Body of pancreas (tissue), 4 donors: ENCODE measurements at regions not wholly inside any gene's neighbourhood (a gene's known extent, or its start where the extent isn't known, plus 50 kb on each side); places are given as distances from the start of the nearest gene placed in this dataset.
"Not testable (repeated sequence)": the region's sequence is repeated elsewhere in the genome, so short reads cannot be mapped to it uniquely, and the experiment has no call there.

ENCODE experiments used
- ATAC-seq: fragments of 150-250 bp; one replicate; pipeline ENCODE4 v1.9.1; 2016
- DNase-seq, 4 donors: peaks; one replicate each; pipeline ENCODE4 v3.0.0-alpha.2; 2019
- H3K27ac ChIP-seq, 4 donors: fragments of 200-600 bp; sonication (generic); 1 replicate in 3 of 4; 2 replicates in 1 of 4; pipeline versions ENCODE4 v1.5.1 to v1.6.1; 2016 to 2019; ENCODE audit warnings: mild to moderate bottlenecking in 1 of 4, mixed read lengths in 1 of 4, moderate library complexity in 1 of 4
- H3K27me3 ChIP-seq, 2 donors: fragments of 200-600 bp; sonication (generic); one replicate each; pipeline ENCODE4 v1.6.0; 2016; ENCODE audit warnings: mild to moderate bottlenecking in 1 of 2
- H3K36me3 ChIP-seq, 2 donors: fragments of 200-600 bp; sonication (generic); replicated peaks in 1 of 2; 2 replicates each; pipeline ENCODE4 v1.5.1; 2016; ENCODE audit warnings: low read depth in 2 of 2; ENCODE audit not compliant: insufficient read depth in 1 of 2
- H3K4me1 ChIP-seq: fragments of 200-600 bp; sonication (generic); one replicate; pipeline ENCODE4 v1.6.0; 2016
- H3K4me3 ChIP-seq, 2 donors: fragments of 200-600 bp; sonication (generic); 1 replicate in 1 of 2; 2 replicates in 1 of 2; pipeline ENCODE4 v1.5.1; 2016 to 2019
- H3K9me3 ChIP-seq, 3 donors: fragments of 200-600 bp; sonication (generic); 1 replicate in 2 of 3; 2 replicates in 1 of 3; pipeline ENCODE4 v1.5.1; 2016
- POLR2A ChIP-seq, 3 donors: fragments of 450-650 bp; IDR thresholded peaks; one replicate each; pipeline ENCODE4 v1.6.1; 2016; ENCODE audit warnings: antibody characterized with exemption in 3 of 3, mild to moderate bottlenecking in 2 of 3
- WGBS, 2 donors: methylation state at CpG; one replicate each; pipeline ENCODE4 v1.1.5; 2017; 5-methylcytosine and 5-hydroxymethylcytosine counted together
- intact Hi-C: fragments of 100-400 bp; cut with DNase I; formaldehyde crosslinking; loops from one replicate; pipeline ENCODE4 v1.15.1; 2023
- TF ChIP-seq, protein P1 (sequence below), 7 experiments: fragments of 450-650 bp in 4 of 7; fragments of 200-600 bp in 3 of 7; sonication (generic) in 3 of 7; IDR thresholded peaks; one replicate each; pipeline ENCODE4 v1.5.1; 2016 to 2019; ENCODE audit warnings: antibody characterized with exemption in 7 of 7

DNA sequence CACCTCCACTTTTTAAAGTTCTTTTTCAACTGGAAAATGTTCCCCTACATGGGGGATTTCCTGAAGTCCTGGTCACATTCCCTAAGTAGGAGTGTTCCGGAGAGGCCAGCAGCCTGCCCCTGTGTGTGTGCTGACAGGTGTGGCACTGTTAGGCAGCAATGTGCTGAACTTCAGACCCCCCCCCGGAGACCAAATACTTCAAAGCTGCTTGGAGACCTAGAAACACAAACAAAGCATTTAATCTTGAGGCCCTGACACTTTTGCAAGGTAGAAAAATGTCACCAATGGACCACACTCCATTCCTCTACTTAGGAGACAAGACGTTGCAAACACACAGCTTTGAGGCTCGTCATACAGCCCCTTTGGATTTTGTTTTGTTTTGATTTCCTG lies 259.6 kb upstream of the CTNNB1 start:
- H3K27ac ChIP-seq, result peak overlapping the region; percentile 35 to 77 (median 69)
- DNase-seq (peak; percentile 59 to 79 (median 74)), ATAC-seq (peak; percentile 92)
- no peaks in the 10 kb centered on the region for H3K9me3 ChIP-seq
- intact Hi-C loops, result no loop called here
- peak in 1 of 3 donors; percentile 19 for TF ChIP-seq POLR2A (IDR thresholded peaks at IDR 0.05)
- TF ChIP-seq, protein P1, sequence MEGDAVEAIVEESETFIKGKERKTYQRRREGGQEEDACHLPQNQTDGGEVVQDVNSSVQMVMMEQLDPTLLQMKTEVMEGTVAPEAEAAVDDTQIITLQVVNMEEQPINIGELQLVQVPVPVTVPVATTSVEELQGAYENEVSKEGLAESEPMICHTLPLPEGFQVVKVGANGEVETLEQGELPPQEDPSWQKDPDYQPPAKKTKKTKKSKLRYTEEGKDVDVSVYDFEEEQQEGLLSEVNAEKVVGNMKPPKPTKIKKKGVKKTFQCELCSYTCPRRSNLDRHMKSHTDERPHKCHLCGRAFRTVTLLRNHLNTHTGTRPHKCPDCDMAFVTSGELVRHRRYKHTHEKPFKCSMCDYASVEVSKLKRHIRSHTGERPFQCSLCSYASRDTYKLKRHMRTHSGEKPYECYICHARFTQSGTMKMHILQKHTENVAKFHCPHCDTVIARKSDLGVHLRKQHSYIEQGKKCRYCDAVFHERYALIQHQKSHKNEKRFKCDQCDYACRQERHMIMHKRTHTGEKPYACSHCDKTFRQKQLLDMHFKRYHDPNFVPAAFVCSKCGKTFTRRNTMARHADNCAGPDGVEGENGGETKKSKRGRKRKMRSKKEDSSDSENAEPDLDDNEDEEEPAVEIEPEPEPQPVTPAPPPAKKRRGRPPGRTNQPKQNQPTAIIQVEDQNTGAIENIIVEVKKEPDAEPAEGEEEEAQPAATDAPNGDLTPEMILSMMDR (IDR thresholded peaks at IDR 0.05), result no peak
- H3K36me3 ChIP-seq, result no peaks in the 10 kb centered on the region
- no peaks in the 10 kb centered on the region for H3K27me3 ChIP-seq
- no peak overlapping the region for H3K4me3 ChIP-seq
- H3K4me1 ChIP-seq, result peaks cover 21% of the 10 kb centered on the region
- 34 to 43% methylated on average over 4 of the region's 4 CpGs for WGBS, 2 donors

DNA sequence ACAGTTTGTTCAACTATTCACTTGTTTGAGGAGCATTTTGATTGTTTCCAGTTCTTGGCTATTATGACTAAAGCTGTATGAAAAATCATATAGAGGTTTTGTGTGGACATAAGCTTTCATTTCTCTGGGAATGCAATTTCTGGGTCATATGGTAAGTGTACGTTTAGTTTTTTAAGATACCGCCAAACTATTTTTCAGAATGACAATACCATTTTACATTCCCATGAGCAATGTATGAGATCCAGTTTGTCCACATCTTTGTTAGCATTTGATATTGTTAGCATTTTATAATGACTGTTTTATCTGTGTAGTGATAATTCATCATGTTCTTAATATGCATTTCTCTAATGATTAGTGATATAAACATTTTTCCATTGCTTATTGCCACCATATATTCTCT lies 258.7 kb upstream of the CTNNB1 start:
- Histone ChIP-seq H3K36me3 (no peaks in the 10 kb centered on the region), H3K4me3 (no peak overlapping the region), H3K9me3 (no peaks in the 10 kb centered on the region), H3K27ac (peak overlapping the region in 1 of 4 donors; percentile 75), H3K4me1 (peaks cover 21% of the 10 kb centered on the region), H3K27me3 (no peaks in the 10 kb centered on the region)
- intact Hi-C loops, result no loop called here
- no peak for DNase-seq
- TF ChIP-seq POLR2A (IDR thresholded peaks at IDR 0.05), result no peak
- TF ChIP-seq, protein P1 (IDR thresholded peaks at IDR 0.05), result no peak
- ATAC-seq, result no peak
- WGBS, 2 donors, result 81 to 83% methylated on average over 2 of the region's 2 CpGs

DNA sequence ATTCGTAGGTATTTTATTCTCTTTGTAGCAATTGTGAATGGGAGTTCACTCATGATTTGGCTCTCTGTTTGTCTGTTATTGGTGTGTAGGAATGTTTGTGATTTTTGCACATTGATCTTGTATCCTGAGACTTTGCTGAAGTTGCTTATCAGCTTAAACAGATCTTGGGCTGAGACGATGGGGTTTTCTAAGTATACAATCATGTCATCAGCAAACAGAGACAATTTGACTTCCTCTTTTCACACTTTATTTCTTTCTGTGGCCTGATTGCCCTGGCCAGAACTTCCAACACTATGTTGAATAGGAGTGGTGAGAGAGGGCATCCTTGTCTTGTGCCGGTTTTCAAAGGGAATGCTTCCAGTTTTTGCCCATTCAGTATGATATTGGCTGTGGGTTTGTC lies 252.3 kb upstream of the CTNNB1 start:
- H3K36me3 ChIP-seq, H3K9me3 ChIP-seq, H3K27me3 ChIP-seq, H3K4me1 ChIP-seq, ATAC-seq, intact Hi-C loops, DNase-seq, H3K27ac ChIP-seq, H3K4me3 ChIP-seq: not testable (repeated sequence)
- WGBS, 2 donors, result 70 to 86% methylated on average over 3 of the region's 3 CpGs

DNA sequence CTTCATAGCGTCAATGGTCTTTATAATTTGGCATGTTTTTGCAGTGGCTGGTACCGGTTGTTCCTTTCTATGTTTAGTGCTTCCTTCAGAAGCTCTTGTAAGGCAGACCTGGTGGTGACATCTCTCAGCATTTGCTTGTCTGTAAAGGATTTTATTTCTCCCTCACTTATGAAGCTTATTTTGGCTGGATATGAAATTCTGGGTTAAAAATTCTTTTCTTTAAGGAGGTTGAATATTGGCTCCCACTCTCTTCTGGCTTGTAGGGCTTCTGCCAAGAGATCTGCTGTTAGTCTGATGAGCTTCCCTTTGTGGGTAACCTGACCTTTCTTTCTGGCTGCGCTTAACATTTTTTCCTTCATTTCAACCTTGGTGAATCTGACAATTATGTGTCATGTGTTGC lies 250.0 kb upstream of the CTNNB1 start:
- H3K9me3 ChIP-seq, H3K27ac ChIP-seq, H3K4me1 ChIP-seq, H3K27me3 ChIP-seq, ATAC-seq, H3K4me3 ChIP-seq, DNase-seq, H3K36me3 ChIP-seq, intact Hi-C loops: not testable (repeated sequence)
- WGBS, 2 donors, result 89 to 94% methylated on average over 3 of the region's 3 CpGs

DNA sequence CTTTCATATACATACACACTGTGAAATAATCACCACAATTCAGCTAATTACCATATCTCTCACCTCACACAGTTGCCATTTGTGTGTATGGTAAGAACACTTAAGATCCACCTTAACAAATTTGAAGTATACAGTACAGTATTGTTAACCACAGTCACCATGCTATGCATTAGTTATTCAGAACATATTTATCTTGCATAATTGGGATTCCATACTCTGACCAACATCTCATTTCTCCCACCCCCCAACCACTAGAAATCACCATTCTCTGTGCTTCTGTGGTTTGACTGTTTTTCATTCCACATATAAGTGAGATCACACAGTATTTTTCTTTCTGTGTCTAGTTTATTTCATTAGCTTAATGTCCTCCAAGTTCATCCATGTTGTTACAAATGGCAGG lies 247.7 kb upstream of the CTNNB1 start:
- H3K27me3 ChIP-seq, result no peaks in the 10 kb centered on the region
- H3K4me3 ChIP-seq, result no peak overlapping the region
- H3K9me3 ChIP-seq, result peaks cover 0 to 3% (median 0%) of the 10 kb centered on the region in 3 donors
- H3K36me3 ChIP-seq, result no peaks in the 10 kb centered on the region
- ATAC-seq, result no peak
- H3K27ac ChIP-seq, result no peak overlapping the region
- TF ChIP-seq POLR2A (IDR thresholded peaks at IDR 0.05), result no peak
- TF ChIP-seq, protein P1 (IDR thresholded peaks at IDR 0.05), result no peak
- DNase-seq, result no peak
- no peaks in the 10 kb centered on the region for H3K4me1 ChIP-seq
- intact Hi-C loops, result no loop called here

DNA sequence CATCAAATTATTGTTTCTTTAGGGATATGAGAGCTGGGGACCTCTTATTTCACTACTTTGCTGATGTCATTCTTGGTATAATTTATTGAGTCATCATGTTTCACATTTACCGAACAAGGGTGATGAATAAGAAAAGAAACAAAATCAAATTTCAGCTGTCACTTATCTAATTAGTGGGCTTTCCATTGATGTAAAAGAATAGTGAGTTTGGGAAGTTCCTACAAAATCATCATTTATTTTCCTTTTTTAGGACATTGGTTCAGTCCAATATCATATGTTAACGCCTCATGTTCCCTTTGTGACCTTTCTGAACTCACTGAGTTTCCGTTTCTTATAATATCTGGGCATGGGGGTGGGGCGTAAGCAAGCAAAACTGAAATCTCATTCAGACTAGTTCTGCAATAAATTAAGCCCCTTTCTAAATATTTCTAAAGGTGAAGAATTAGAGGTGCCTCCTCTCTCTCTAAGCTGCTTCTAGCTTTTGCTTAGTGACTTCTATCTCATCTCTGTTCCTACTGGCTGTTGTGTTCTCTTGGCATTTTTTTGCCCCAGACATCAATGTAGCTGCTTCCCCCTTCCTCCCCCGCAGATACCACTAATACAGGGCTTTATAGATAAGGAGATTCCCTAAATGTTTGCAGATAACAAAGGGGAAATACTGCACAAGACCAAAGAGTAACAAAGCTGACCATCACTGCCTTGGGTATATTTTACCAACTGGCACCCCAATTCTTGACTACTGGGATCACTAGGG lies 238.0 kb upstream of the CTNNB1 start:
- no peaks in the 10 kb centered on the region for H3K4me1 ChIP-seq
- TF ChIP-seq, protein P1 (IDR thresholded peaks at IDR 0.05), result no peak
- no peak for TF ChIP-seq POLR2A (IDR thresholded peaks at IDR 0.05)
- intact Hi-C loops, result no loop called here
- DNase-seq (no peak), ATAC-seq (no peak)
- WGBS, 2 donors, result 77 to 82% methylated on average over 5 of the region's 5 CpGs
- no peaks in the 10 kb centered on the region for H3K27me3 ChIP-seq
- H3K4me3 ChIP-seq, result no peak overlapping the region
- no peaks in the 10 kb centered on the region for H3K9me3 ChIP-seq
- no peaks in the 10 kb centered on the region for H3K36me3 ChIP-seq
- no peak overlapping the region for H3K27ac ChIP-seq
